Astrocyte (in vitro differentiated cells and primary cell): ENCODE measurements at regions not wholly inside any gene's neighbourhood (a gene's known extent, or its start where the extent isn't known, plus 50 kb on each side); places are given as distances from the start of the nearest gene placed in this dataset.

Experiments
- DNase-seq: peaks from one replicate; pipeline ENCODE4 v3.0.0-alpha.2; 2010; ENCODE audit warnings: low read depth
- FAIRE-seq: peaks from 2 replicates; lab custom pipeline; 2011; peaks lifted over from hg19 to GRCh38; lab: Jason Lieb, UNC
- H2AFZ ChIP-seq: 2 replicates; pipeline ENCODE4 v1.6.0; 2012; ENCODE audit warnings: low read depth, low read length, inconsistent platforms
- H3K27ac ChIP-seq: 2 replicates; pipeline ENCODE4 v1.5.1; 2011; ENCODE audit warnings: low read depth, low read length, inconsistent platforms
- H3K27me3 ChIP-seq: 2 replicates; pipeline ENCODE4 v1.6.0; 2011; ENCODE audit warnings: low read length, inconsistent platforms; ENCODE audit not compliant: insufficient read depth
- H3K36me3 ChIP-seq: 2 replicates; pipeline ENCODE4 v1.5.1; 2011; ENCODE audit warnings: low read length, inconsistent platforms; ENCODE audit not compliant: insufficient read depth
- H3K4me1 ChIP-seq: 2 replicates; pipeline ENCODE4 v1.5.1; 2011; ENCODE audit warnings: low read length, inconsistent platforms; ENCODE audit not compliant: insufficient read depth
- H3K4me2 ChIP-seq: 2 replicates; pipeline ENCODE4 v1.6.0; 2012; ENCODE audit warnings: low read length, inconsistent platforms
- H3K4me3 ChIP-seq: 2 replicates; pipeline ENCODE4 v1.5.1; 2011; ENCODE audit warnings: low read depth, mild to moderate bottlenecking, low read length, inconsistent platforms; ENCODE audit not compliant: insufficient read depth
- H3K79me2 ChIP-seq: 2 replicates; pipeline ENCODE4 v1.6.0; 2012; ENCODE audit warnings: mild to moderate bottlenecking, low read length, inconsistent platforms; ENCODE audit not compliant: insufficient read depth
- H3K9ac ChIP-seq: 2 replicates; pipeline ENCODE4 v1.6.0; 2012; ENCODE audit warnings: mild to moderate bottlenecking, low read length, inconsistent platforms
- H3K9me3 ChIP-seq: 2 replicates; pipeline ENCODE4 v1.5.1; 2012; ENCODE audit warnings: low read depth, mild to moderate bottlenecking, low read length, inconsistent platforms; ENCODE audit not compliant: insufficient read depth
- H4K20me1 ChIP-seq: 2 replicates; pipeline ENCODE4 v1.6.0; 2012; ENCODE audit warnings: low read length, inconsistent platforms; ENCODE audit not compliant: insufficient read depth
- H3K27ac Mint-ChIP-seq: one replicate; pipeline ENCODE4 v1.8.0; 2021; ENCODE audit warnings: mild to moderate bottlenecking, mixed read lengths; ENCODE audit not compliant: unreplicated experiment
- H3K27me3 Mint-ChIP-seq: one replicate; pipeline ENCODE4 v1.8.0; 2021; ENCODE audit warnings: low read depth, mixed read lengths; ENCODE audit not compliant: unreplicated experiment
- H3K36me3 Mint-ChIP-seq: one replicate; pipeline ENCODE4 v1.8.0; 2021; ENCODE audit warnings: low read depth, mixed read lengths; ENCODE audit not compliant: unreplicated experiment
- H3K4me1 Mint-ChIP-seq: one replicate; pipeline ENCODE4 v1.8.0; 2021; ENCODE audit warnings: low read depth, mixed read lengths; ENCODE audit not compliant: unreplicated experiment
- H3K4me3 Mint-ChIP-seq: one replicate; pipeline ENCODE4 v1.8.0; 2021; ENCODE audit warnings: mild to moderate bottlenecking, moderate library complexity, mixed read lengths; ENCODE audit not compliant: unreplicated experiment
- H3K9me3 Mint-ChIP-seq: one replicate; pipeline ENCODE4 v1.8.0; 2021; ENCODE audit warnings: mild to moderate bottlenecking, mixed read lengths; ENCODE audit not compliant: unreplicated experiment
- EZH2 ChIP-seq: IDR thresholded peaks from 2 replicates; pipeline ENCODE4 v1.6.1; 2012; ENCODE audit warnings: mild to moderate bottlenecking, low read length, inconsistent platforms; ENCODE audit not compliant: insufficient read depth
- TF ChIP-seq, protein P1 (sequence below): IDR thresholded peaks from 2 replicates; pipeline ENCODE4 v1.5.1; 2011; ENCODE audit warnings: low read depth, mild to moderate bottlenecking, inconsistent platforms, low read length, moderate library complexity; ENCODE audit not compliant: insufficient read depth

DNA sequence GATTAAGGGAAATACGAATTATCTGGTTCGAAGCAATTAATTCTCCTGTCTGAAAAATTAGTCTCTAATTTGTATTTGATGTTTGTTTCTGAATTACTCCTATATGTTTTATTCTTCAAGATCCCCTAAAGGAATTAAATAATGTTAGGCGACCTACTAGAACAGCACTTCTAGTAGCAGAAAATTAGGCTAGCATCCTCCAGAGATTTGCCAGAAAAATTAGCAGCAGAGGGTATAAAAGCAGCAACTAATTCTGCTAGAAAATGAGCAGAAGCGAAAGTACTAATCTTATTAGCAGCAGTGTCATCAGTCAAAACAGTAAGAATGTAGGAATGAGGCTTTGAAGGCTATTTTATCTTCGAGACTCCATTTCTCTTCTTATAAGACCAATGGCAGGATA lies 114.3 kb upstream of the PJA2 start:
- H3K27me3 ChIP-seq, result no peaks in the 10 kb centered on the region
- H2AFZ ChIP-seq, result no peak overlapping the region
- H3K4me3 ChIP-seq, result no peak overlapping the region
- H3K36me3 ChIP-seq, result no peaks in the 10 kb centered on the region
- Mint-ChIP-seq H3K4me3 (no peak overlapping the region), H3K36me3 (no peaks in the 10 kb centered on the region), H3K4me1 (no peaks in the 10 kb centered on the region), H3K9me3 (no peaks in the 10 kb centered on the region), H3K27me3 (no peaks in the 10 kb centered on the region), H3K27ac (no peak overlapping the region)
- no peak overlapping the region for H3K27ac ChIP-seq
- TF ChIP-seq, protein P1, sequence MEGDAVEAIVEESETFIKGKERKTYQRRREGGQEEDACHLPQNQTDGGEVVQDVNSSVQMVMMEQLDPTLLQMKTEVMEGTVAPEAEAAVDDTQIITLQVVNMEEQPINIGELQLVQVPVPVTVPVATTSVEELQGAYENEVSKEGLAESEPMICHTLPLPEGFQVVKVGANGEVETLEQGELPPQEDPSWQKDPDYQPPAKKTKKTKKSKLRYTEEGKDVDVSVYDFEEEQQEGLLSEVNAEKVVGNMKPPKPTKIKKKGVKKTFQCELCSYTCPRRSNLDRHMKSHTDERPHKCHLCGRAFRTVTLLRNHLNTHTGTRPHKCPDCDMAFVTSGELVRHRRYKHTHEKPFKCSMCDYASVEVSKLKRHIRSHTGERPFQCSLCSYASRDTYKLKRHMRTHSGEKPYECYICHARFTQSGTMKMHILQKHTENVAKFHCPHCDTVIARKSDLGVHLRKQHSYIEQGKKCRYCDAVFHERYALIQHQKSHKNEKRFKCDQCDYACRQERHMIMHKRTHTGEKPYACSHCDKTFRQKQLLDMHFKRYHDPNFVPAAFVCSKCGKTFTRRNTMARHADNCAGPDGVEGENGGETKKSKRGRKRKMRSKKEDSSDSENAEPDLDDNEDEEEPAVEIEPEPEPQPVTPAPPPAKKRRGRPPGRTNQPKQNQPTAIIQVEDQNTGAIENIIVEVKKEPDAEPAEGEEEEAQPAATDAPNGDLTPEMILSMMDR, result no peak
- no peak for TF ChIP-seq EZH2
- no peaks in the 10 kb centered on the region for H4K20me1 ChIP-seq
- H3K4me1 ChIP-seq, result no peaks in the 10 kb centered on the region
- H3K9me3 ChIP-seq, result no peaks in the 10 kb centered on the region
- DNase-seq, result no peak
- H3K9ac ChIP-seq, result no peak overlapping the region
- H3K79me2 ChIP-seq, result no peaks in the 10 kb centered on the region
- no peak overlapping the region for H3K4me2 ChIP-seq
- no peak for FAIRE-seq

DNA sequence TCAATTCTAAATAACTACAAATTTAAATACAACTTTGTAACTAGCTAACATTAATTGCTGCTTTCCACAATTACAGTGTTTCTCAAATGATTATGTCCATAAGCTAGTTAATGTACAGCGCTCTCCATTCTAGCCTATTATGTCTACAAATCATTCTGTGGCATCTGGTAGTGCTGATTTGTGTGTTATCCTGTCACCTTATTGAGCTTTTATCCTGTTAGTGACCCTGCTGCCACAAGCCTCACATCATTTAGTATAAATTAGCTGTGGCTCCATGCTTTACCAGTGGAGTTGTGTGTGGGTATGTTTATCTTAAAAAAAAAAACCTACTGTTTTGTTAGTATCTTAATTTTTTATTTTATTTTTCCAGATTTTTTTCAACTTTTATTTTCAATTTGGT lies 112.6 kb upstream of the PJA2 start:
- no peak overlapping the region for H2AFZ ChIP-seq
- DNase-seq, result no peak
- Mint-ChIP-seq H3K4me3 (no peak overlapping the region), H3K27me3 (no peaks in the 10 kb centered on the region), H3K27ac (no peak overlapping the region), H3K4me1 (no peaks in the 10 kb centered on the region), H3K9me3 (no peaks in the 10 kb centered on the region), H3K36me3 (no peaks in the 10 kb centered on the region)
- H3K4me2 ChIP-seq, result no peak overlapping the region
- H3K9me3 ChIP-seq, result no peaks in the 10 kb centered on the region
- H3K79me2 ChIP-seq, result no peaks in the 10 kb centered on the region
- H3K4me3 ChIP-seq, result no peak overlapping the region
- FAIRE-seq, result no peak
- H3K27me3 ChIP-seq, result no peaks in the 10 kb centered on the region
- H3K27ac ChIP-seq, result no peak overlapping the region
- H3K36me3 ChIP-seq, result no peaks in the 10 kb centered on the region
- H3K4me1 ChIP-seq, result no peaks in the 10 kb centered on the region
- TF ChIP-seq, protein P1, result no peak
- H4K20me1 ChIP-seq, result no peaks in the 10 kb centered on the region
- no peak overlapping the region for H3K9ac ChIP-seq

DNA sequence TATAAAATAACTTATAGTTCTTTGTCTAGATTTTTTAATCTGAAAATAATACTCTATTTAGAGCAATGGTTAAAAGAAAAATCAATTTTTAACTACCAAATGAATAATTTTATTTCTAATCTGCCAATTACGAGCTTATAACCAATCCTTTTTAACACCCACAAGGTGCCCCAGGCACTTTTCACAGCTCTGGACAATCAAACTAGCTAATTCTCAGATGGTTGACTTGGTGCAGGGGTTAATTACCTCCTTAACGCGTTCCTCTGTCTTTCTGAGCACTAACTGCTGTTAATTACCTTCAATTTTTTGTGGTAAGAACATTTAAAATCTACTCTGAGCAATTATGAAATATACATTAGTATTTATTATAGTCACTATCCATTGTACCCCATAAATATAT lies 109.6 kb upstream of the PJA2 start:
- Mint-ChIP-seq H3K4me1 (no peaks in the 10 kb centered on the region), H3K27me3 (no peaks in the 10 kb centered on the region), H3K9me3 (no peaks in the 10 kb centered on the region), H3K36me3 (no peaks in the 10 kb centered on the region), H3K27ac (no peak overlapping the region), H3K4me3 (no peak overlapping the region)
- DNase-seq, result no peak
- Histone ChIP-seq H3K79me2 (no peaks in the 10 kb centered on the region), H2AFZ (no peak overlapping the region), H3K27ac (no peak overlapping the region), H3K9ac (no peak overlapping the region), H3K27me3 (no peaks in the 10 kb centered on the region), H3K36me3 (no peaks in the 10 kb centered on the region), H3K4me1 (no peaks in the 10 kb centered on the region), H3K9me3 (no peaks in the 10 kb centered on the region), H3K4me2 (no peak overlapping the region), H4K20me1 (no peaks in the 10 kb centered on the region), H3K4me3 (no peak overlapping the region)
- no peak for FAIRE-seq
- TF ChIP-seq, protein P1, result no peak
- no peak for TF ChIP-seq EZH2
